GM12874 (cell line): ENCODE measurements at regions not wholly inside any gene's neighbourhood (a gene's known extent, or its start where the extent isn't known, plus 50 kb on each side); places are given as distances from the start of the nearest gene placed in this dataset.

Experiments used
- CTCF ChIP-seq: IDR thresholded peaks from 2 replicates; pipeline ENCODE4 v1.5.1; 2011; ENCODE audit warnings: low read depth, mild to moderate bottlenecking, control low read depth, low read length, moderate library complexity; ENCODE audit not compliant: insufficient read depth

GRCh38 chr15:91632981-91633380 is 220.5 kb upstream of the SLCO3A1 start:
- TF ChIP-seq CTCF: no peak

- TF ChIP-seq CTCF: no peak
These were observed 219.3 kb upstream of the SLCO3A1 start for GRCh38 chr15:91634179-91634578.

- TF ChIP-seq CTCF: no peak
These were observed 218.4 kb upstream of the SLCO3A1 start for GRCh38 chr15:91635080-91635479.

GRCh38 chr15:91635641-91636040 is 217.9 kb upstream of the SLCO3A1 start:
- TF ChIP-seq CTCF: no peak

- no peak for TF ChIP-seq CTCF
These were observed 204.5 kb upstream of the SLCO3A1 start for GRCh38 chr15:91649016-91649415.

- TF ChIP-seq CTCF: no peak
These were observed 203.6 kb upstream of the SLCO3A1 start for GRCh38 chr15:91649831-91650321.

GRCh38 chr15:91651251-91651650 is 202.3 kb upstream of the SLCO3A1 start:
- no peak for TF ChIP-seq CTCF

- TF ChIP-seq CTCF: no peak
These were observed 200.8 kb upstream of the SLCO3A1 start for GRCh38 chr15:91652610-91653207.
